A549 (cell line): ENCODE measurements at regions not wholly inside any gene's neighbourhood (a gene's known extent, or its start where the extent isn't known, plus 50 kb on each side); places are given as distances from the start of the nearest gene placed in this dataset.

Source experiments
- JUN ChIP-seq, 2 experiments: fragments of >200 bp; sonication (Bioruptor Twin); formaldehyde crosslinking; IDR thresholded peaks; 2 replicates in 1 of 2; 3 replicates in 1 of 2; pipeline ENCODE4 v1.6.1; 2016 to 2017
- POLR2A ChIP-seq: IDR thresholded peaks from 2 replicates; pipeline ENCODE4 v1.6.1; 2012; ENCODE audit warnings: mild to moderate bottlenecking, low read length
- RFX5 ChIP-seq: fragments of 450-650 bp; IDR thresholded peaks from 2 replicates; pipeline ENCODE4 v1.7.1; 2014; ENCODE audit warnings: antibody characterized with exemption, mild to moderate bottlenecking, moderate library complexity
- RNF2 ChIP-seq: fragments of 200-600 bp; sonication (generic); IDR thresholded peaks from 2 replicates; pipeline ENCODE4 v1.6.1; 2016; ENCODE audit warnings: low read depth, mild to moderate bottlenecking, antibody characterized with exemption, moderate library complexity, borderline replicate concordance
- ZFP36 ChIP-seq: fragments of 450-650 bp; IDR thresholded peaks from 2 replicates; pipeline ENCODE4 v1.6.1; 2014; ENCODE audit warnings: borderline replicate concordance; ENCODE audit not compliant: partially characterized antibody
- TF ChIP-seq, protein P1 (sequence below): fragments of >200 bp; sonication (Bioruptor Twin); formaldehyde crosslinking; IDR thresholded peaks from 3 replicates; pipeline ENCODE4 v1.5.1; 2016

DNA sequence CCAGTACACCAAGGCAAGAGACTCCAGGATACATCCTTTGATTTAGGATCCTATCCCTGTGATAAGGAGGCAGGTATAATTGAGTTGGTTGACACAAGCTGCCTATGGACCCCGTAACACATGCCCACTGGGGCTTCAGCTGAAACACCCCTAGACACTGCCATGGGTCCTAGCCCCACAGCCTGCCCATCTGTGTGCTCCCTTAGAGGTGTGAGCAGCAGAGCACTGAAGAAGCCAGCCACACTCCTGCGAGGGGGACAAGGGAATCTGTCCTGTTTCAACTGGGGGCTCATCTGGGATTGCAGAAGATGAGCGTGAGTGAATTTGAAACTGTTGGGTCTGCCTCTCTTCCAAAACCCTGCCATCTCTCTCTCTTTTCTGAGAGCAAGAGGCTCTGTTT, 385.9 kb upstream of the SLITRK6 start:
- no peak for TF ChIP-seq ZFP36
- TF ChIP-seq, protein P1, sequence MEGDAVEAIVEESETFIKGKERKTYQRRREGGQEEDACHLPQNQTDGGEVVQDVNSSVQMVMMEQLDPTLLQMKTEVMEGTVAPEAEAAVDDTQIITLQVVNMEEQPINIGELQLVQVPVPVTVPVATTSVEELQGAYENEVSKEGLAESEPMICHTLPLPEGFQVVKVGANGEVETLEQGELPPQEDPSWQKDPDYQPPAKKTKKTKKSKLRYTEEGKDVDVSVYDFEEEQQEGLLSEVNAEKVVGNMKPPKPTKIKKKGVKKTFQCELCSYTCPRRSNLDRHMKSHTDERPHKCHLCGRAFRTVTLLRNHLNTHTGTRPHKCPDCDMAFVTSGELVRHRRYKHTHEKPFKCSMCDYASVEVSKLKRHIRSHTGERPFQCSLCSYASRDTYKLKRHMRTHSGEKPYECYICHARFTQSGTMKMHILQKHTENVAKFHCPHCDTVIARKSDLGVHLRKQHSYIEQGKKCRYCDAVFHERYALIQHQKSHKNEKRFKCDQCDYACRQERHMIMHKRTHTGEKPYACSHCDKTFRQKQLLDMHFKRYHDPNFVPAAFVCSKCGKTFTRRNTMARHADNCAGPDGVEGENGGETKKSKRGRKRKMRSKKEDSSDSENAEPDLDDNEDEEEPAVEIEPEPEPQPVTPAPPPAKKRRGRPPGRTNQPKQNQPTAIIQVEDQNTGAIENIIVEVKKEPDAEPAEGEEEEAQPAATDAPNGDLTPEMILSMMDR: no peak
- TF ChIP-seq RNF2: no peak
- no peak for TF ChIP-seq POLR2A
- no peak for TF ChIP-seq RFX5
- TF ChIP-seq JUN (IDR thresholded peaks at IDR 0.05): no peak
